ENCODE measurements at regions not wholly inside any gene's neighbourhood (a gene's known extent, or its start where the extent isn't known, plus 50 kb on each side); places are given as distances from the start of the nearest gene placed in this dataset.

- Histone ChIP-seq H3F3A (ENCODE audit: control insufficient read depth, insufficient read depth) (no peaks in the 10 kb centered on the region), H4K20me1 (ENCODE audit: control insufficient read depth, insufficient read depth, low read depth, low read length) (no peaks in the 10 kb centered on the region), H3K4me1 (ENCODE audit: control insufficient read depth, low read length) (no peaks in the 10 kb centered on the region), H3K27me3 (ENCODE audit: control insufficient read depth, low read length) (no peaks in the 10 kb centered on the region), H3K4me3 (ENCODE audit: low read length) (no peak overlapping the region), H3K27ac (ENCODE audit: low read depth, low read length) (no peak overlapping the region), H3K4me2 (ENCODE audit: low read length) (no peak overlapping the region), H3K79me2 (ENCODE audit: control insufficient read depth, low read length) (no peaks in the 10 kb centered on the region), H3K36me3 (ENCODE audit: control insufficient read depth, low read length) (no peaks in the 10 kb centered on the region), H3K9me3 (ENCODE audit: control insufficient read depth, insufficient read depth, low read length) (no peaks in the 10 kb centered on the region), H3K9me2 (replicated peaks; ENCODE audit: control insufficient read depth, low read length) (no peaks in the 10 kb centered on the region)
- TF ChIP-seq CTCF (IDR thresholded peaks at IDR 0.05; ENCODE audit: low read depth, low read length, poor library complexity, severe bottlenecking) (no peak), EZH2phosphoT487 (IDR thresholded peaks at IDR 0.05; ENCODE audit: borderline replicate concordance, low read length) (no peak)
Measured at GRCh38 chr14:53710615-53711014, 246.0 kb downstream of the BMP4 start.

GRCh38 chr14:53709381-53709780, 247.2 kb downstream of the BMP4 start:
- TF ChIP-seq CTCF (IDR thresholded peaks at IDR 0.05; ENCODE audit: low read depth, low read length, poor library complexity, severe bottlenecking) (no peak), EZH2phosphoT487 (IDR thresholded peaks at IDR 0.05; ENCODE audit: borderline replicate concordance, low read length) (no peak)

GRCh38 chr14:53703457-53703856, 253.2 kb downstream of the BMP4 start:
- H3K9me2 ChIP-seq (replicated peaks; ENCODE audit: control insufficient read depth, low read length), result no peaks in the 10 kb centered on the region
- no peaks in the 10 kb centered on the region for H3K36me3 ChIP-seq (ENCODE audit: control insufficient read depth, low read length)
- no peaks in the 10 kb centered on the region for H3K9me3 ChIP-seq (ENCODE audit: control insufficient read depth, insufficient read depth, low read length)
- H3K4me3 ChIP-seq (ENCODE audit: low read length), result no peak overlapping the region
- no peak for TF ChIP-seq EZH2phosphoT487 (IDR thresholded peaks at IDR 0.05; ENCODE audit: borderline replicate concordance, low read length)
- TF ChIP-seq CTCF (IDR thresholded peaks at IDR 0.05; ENCODE audit: low read depth, low read length, poor library complexity, severe bottlenecking), result no peak
- no peaks in the 10 kb centered on the region for H3K4me1 ChIP-seq (ENCODE audit: control insufficient read depth, low read length)
- no peaks in the 10 kb centered on the region for H3F3A ChIP-seq (ENCODE audit: control insufficient read depth, insufficient read depth)
- H3K27ac ChIP-seq (ENCODE audit: low read depth, low read length), result no peak overlapping the region
- no peak overlapping the region for H3K4me2 ChIP-seq (ENCODE audit: low read length)
- H3K79me2 ChIP-seq (ENCODE audit: control insufficient read depth, low read length), result no peaks in the 10 kb centered on the region
- no peaks in the 10 kb centered on the region for H3K27me3 ChIP-seq (ENCODE audit: control insufficient read depth, low read length)
- H4K20me1 ChIP-seq (ENCODE audit: control insufficient read depth, insufficient read depth, low read depth, low read length), result no peaks in the 10 kb centered on the region

More at GRCh38 chr14:53709381-53709780, 247.2 kb downstream of the BMP4 start:
- no peaks in the 10 kb centered on the region for H4K20me1 ChIP-seq (ENCODE audit: control insufficient read depth, insufficient read depth, low read depth, low read length)
- no peaks in the 10 kb centered on the region for H3K9me3 ChIP-seq (ENCODE audit: control insufficient read depth, insufficient read depth, low read length)
- H3K9me2 ChIP-seq (replicated peaks; ENCODE audit: control insufficient read depth, low read length), result no peaks in the 10 kb centered on the region
- no peaks in the 10 kb centered on the region for H3K79me2 ChIP-seq (ENCODE audit: control insufficient read depth, low read length)
- H3K27ac ChIP-seq (ENCODE audit: low read depth, low read length), result no peak overlapping the region
- H3F3A ChIP-seq (ENCODE audit: control insufficient read depth, insufficient read depth), result no peaks in the 10 kb centered on the region
- H3K27me3 ChIP-seq (ENCODE audit: control insufficient read depth, low read length), result no peaks in the 10 kb centered on the region
- no peak overlapping the region for H3K4me3 ChIP-seq (ENCODE audit: low read length)
- H3K4me1 ChIP-seq (ENCODE audit: control insufficient read depth, low read length), result no peaks in the 10 kb centered on the region
- H3K4me2 ChIP-seq (ENCODE audit: low read length), result no peak overlapping the region
- H3K36me3 ChIP-seq (ENCODE audit: control insufficient read depth, low read length), result no peaks in the 10 kb centered on the region

Measured in DOHH2 (cell line).